ENCODE measurements at regions not wholly inside any gene's neighbourhood (a gene's known extent, or its start where the extent isn't known, plus 50 kb on each side); places are given as distances from the start of the nearest gene placed in this dataset.
"Not testable (repeated sequence)": the region's sequence is repeated elsewhere in the genome, so short reads cannot be mapped to it uniquely, and the experiment has no call there.

GRCh38 chr9:78666818-78667414 lies 370.0 kb downstream of the PSAT1 start:
- DNase-seq (ENCODE audit: low read depth in 2 of 2, low spot score in 1 of 2): no peak

GRCh38 chr9:78668148-78668832 lies 371.4 kb downstream of the PSAT1 start:
- no peak for DNase-seq (ENCODE audit: low read depth in 2 of 2, low spot score in 1 of 2)

- no peak for DNase-seq (ENCODE audit: low read depth in 2 of 2, low spot score in 1 of 2)
Observed at GRCh38 chr9:78669591-78669990, 372.7 kb downstream of the PSAT1 start.

- DNase-seq (ENCODE audit: low read depth in 2 of 2, low spot score in 1 of 2): no peak
Observed at GRCh38 chr9:78671785-78672184, 374.9 kb downstream of the PSAT1 start.

- DNase-seq (ENCODE audit: low read depth in 2 of 2, low spot score in 1 of 2): no peak
Observed at GRCh38 chr9:78674874-78675273, 377.9 kb downstream of the PSAT1 start.

GRCh38 chr9:78676009-78676408 lies 379.1 kb downstream of the PSAT1 start:
- DNase-seq (ENCODE audit: low read depth in 2 of 2, low spot score in 1 of 2): no peak

- DNase-seq (ENCODE audit: low read depth in 2 of 2, low spot score in 1 of 2): no peak
Observed at GRCh38 chr9:78676623-78677022, 379.7 kb downstream of the PSAT1 start.

DNA sequence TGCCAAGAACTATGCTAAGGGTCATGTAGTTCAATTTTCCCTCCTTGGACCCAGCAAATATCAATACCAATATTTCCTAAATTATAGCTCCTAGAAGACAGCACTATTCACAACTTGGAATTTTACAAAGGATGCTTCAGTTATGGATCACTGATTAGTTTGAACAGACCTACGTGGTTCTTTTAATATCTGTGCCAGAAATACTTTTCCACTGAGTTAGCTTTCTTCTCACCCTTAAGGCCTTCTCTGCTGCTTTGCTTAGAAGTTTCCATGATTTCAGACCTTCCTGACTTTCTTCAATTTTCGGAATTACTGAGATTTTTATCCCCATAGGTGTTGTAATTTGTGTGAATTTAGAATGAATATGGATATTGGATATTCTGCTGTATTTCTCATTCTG lies 380.4 kb downstream of the PSAT1 start:
- DNase-seq (ENCODE audit: low read depth in 2 of 2, low spot score in 1 of 2): no peak

GRCh38 chr9:78678877-78679276 lies 382.0 kb downstream of the PSAT1 start:
- no peak for DNase-seq (ENCODE audit: low read depth in 2 of 2, low spot score in 1 of 2)

- no peak for DNase-seq (ENCODE audit: low read depth in 2 of 2, low spot score in 1 of 2)
Observed at GRCh38 chr9:78680196-78680595, 383.3 kb downstream of the PSAT1 start.

- no peak for DNase-seq (ENCODE audit: low read depth in 2 of 2, low spot score in 1 of 2)
Observed at GRCh38 chr9:78682216-78682615, 385.3 kb downstream of the PSAT1 start.

DNA sequence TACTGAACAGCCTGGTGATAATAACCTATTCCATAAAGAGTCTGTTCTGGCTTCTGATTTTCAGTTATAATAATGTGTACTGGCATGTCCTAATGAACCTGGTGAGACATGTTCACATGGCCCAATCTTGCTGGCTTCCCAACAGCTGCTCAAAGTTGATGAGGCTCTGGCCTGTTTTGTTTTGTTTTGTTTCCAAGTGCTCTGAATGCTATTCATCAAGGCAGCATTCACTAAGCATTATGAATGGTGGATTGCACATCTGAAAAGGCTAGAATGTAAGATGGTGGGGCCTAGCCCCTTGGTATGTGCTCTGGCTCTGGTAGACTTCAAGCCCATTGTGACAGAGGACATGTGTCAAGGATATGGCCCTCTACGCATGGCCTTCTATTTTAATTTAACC lies 388.5 kb downstream of the PSAT1 start:
- no peak for DNase-seq (ENCODE audit: low read depth in 2 of 2, low spot score in 1 of 2)

DNA sequence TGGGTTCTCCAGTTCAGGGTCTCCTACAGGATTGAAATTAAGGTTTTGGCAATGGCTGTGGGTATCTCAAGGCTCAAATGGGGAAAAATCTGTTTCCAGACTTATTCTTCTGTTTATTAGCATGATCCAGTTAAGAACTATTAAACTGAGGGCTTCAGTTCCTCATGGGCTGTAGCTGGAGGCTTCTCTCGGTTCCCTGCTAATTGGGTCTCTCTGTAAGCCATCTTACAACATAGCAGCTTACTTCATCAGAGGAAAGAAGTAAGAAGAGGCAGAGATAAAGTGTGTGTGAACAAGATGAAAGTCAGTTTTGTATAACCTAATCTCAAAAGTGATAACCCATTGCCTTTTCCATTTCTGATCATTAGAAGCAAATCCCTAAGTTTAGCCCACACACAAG lies 391.9 kb downstream of the PSAT1 start:
- DNase-seq (ENCODE audit: low read depth in 2 of 2, low spot score in 1 of 2): no peak

DNA sequence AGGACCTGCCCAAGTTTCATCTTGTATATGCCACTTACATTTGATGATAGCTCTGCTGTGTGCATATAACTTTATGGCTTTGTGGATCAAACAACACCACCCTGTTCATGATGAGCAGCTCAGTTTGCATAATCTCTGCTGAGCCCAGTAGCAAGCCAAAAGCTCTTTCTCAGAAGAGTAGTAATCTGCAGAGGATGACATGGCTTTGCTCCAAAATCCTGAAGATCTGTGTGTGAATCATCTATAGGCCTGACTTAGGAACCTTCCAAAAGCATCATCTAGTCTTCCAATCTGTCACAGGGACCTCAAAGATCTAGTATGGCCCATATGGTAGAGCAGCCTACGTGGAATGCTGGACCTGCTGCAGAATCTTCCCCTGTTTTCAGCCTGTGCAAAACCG lies 394.6 kb downstream of the PSAT1 start:
- DNase-seq (ENCODE audit: low read depth in 2 of 2, low spot score in 1 of 2): no peak

GRCh38 chr9:78692871-78693270 lies 395.9 kb downstream of the PSAT1 start:
- DNase-seq (ENCODE audit: low read depth in 2 of 2, low spot score in 1 of 2): no peak

GRCh38 chr9:78694974-78695373 lies 398.0 kb downstream of the PSAT1 start:
- no peak for DNase-seq (ENCODE audit: low read depth in 2 of 2, low spot score in 1 of 2)

- no peak for DNase-seq (ENCODE audit: low read depth in 2 of 2, low spot score in 1 of 2)
Observed at GRCh38 chr9:78695519-78695918, 398.6 kb downstream of the PSAT1 start.

GRCh38 chr9:78697618-78698017 lies 400.7 kb downstream of the PSAT1 start:
- DNase-seq (ENCODE audit: low read depth in 2 of 2, low spot score in 1 of 2): no peak

GRCh38 chr9:78698371-78698770 lies 401.4 kb downstream of the PSAT1 start:
- DNase-seq (ENCODE audit: low read depth in 2 of 2, low spot score in 1 of 2): no peak

DNA sequence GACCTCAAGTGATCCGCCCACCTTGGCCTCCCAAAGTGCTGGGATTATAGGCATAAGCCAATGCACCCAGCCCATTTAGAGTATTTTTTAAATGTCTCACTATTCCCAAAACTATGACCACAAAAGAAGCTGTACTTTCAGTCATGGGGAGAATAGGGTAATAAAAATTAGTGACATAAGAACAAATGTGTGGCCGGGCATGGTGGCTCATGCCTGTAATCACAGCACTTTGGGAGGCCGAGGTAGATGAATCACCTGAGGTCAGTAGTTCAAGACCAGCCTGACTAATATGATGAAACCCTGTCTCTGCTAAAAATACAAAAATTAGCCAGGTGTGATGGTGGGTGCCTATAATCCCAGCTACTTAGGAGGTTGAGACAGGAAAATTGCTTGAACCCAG lies 402.3 kb downstream of the PSAT1 start:
- DNase-seq (ENCODE audit: low read depth in 2 of 2, low spot score in 1 of 2): not testable (repeated sequence)

DNA sequence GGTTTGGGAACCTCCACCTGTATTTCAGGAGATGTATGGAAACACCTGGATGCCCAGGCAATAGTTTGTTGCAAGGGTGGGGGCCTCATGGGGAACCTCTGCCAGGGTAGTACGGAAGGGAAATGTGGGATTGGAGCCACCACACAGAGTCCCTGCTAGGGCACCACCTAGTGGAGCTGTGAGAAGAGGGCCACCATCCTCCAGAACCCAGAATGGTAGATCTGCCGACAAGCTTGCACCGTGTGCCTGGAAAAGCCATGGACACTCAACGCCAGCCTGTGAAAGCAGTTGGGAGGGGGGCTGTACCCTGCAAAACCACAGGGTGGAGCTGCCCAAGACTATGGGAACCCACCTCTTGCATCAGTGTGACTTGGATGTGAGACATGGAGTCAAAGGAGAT lies 407.2 kb downstream of the PSAT1 start:
- DNase-seq (ENCODE audit: low read depth in 2 of 2, low spot score in 1 of 2): not testable (repeated sequence)

DNA sequence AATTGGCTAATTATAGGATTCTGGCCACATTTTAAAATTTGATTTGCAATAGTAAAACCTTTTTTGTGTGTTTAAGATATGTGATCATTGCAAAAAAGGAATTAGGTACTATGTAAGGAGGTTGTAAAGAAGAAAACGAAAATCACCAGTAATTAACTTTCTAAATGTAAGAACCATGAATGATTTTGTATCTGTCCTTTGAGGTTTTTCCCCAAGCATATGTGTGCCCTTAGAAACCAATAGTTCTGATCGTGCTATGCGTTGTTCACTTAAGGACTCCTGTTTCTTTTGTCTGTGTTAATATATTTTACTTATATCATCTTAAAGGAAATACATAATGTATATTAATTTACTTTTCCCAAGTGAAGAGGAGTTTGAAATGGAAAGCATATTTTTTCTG lies 410.2 kb downstream of the PSAT1 start:
- DNase-seq (ENCODE audit: low read depth in 2 of 2, low spot score in 1 of 2): no peak

DNA sequence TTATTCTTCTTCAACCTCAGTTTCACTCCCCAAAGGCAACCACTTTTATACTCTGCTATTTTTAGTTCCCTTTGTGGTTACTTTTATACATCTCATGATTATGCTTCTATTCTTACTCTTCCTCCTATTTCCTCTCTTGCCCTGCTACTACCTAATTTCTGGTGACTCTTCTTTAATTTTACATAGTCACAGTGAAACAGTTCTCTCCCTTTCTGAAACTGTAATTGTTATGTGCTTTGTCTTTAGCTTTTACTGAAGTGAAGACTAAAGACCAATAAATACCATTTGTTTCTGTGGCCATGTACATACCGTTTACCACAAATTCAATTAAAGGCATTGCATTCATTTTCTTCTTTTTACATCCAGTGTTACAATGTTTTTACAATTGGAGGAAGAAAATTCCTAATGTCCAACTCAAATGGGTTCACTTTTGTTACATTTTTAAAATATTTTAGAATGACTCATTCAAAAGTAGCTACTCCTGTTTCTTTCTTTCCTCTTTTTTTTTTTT lies 410.6 kb downstream of the PSAT1 start:
- no peak for DNase-seq (ENCODE audit: low read depth in 2 of 2, low spot score in 1 of 2)
